ENCODE measurements at regions not wholly inside any gene's neighbourhood (a gene's known extent, or its start where the extent isn't known, plus 50 kb on each side); places are given as distances from the start of the nearest gene placed in this dataset.

DNA sequence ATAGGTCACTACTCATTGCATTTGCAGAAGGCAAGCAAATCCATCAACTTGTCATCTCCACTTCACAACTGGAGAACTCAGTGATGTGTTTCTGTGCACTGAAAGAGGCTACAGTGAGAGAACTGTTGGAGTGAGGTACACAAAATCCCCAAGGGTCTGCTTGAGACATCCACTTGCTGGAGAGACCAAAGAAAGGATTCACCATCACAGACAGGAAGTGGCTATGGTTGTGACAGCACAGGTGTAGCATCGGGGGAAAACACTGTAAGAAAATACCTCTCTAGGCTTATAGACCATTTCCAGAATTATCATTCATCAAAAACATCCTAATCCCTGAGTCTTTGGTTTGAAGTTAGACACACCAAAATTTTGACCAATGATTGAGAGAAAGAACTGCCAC lies 201.3 kb upstream of the OR4E1 start:
- TF ChIP-seq, protein P1, sequence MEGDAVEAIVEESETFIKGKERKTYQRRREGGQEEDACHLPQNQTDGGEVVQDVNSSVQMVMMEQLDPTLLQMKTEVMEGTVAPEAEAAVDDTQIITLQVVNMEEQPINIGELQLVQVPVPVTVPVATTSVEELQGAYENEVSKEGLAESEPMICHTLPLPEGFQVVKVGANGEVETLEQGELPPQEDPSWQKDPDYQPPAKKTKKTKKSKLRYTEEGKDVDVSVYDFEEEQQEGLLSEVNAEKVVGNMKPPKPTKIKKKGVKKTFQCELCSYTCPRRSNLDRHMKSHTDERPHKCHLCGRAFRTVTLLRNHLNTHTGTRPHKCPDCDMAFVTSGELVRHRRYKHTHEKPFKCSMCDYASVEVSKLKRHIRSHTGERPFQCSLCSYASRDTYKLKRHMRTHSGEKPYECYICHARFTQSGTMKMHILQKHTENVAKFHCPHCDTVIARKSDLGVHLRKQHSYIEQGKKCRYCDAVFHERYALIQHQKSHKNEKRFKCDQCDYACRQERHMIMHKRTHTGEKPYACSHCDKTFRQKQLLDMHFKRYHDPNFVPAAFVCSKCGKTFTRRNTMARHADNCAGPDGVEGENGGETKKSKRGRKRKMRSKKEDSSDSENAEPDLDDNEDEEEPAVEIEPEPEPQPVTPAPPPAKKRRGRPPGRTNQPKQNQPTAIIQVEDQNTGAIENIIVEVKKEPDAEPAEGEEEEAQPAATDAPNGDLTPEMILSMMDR (IDR thresholded peaks at IDR 0.05), result no peak
- TF ChIP-seq POLR2A (IDR thresholded peaks at IDR 0.05) (no peak), POLR2AphosphoS5 (IDR thresholded peaks at IDR 0.05) (no peak)
